ENCODE measurements at regions not wholly inside any gene's neighbourhood (a gene's known extent, or its start where the extent isn't known, plus 50 kb on each side); places are given as distances from the start of the nearest gene placed in this dataset.

DNA sequence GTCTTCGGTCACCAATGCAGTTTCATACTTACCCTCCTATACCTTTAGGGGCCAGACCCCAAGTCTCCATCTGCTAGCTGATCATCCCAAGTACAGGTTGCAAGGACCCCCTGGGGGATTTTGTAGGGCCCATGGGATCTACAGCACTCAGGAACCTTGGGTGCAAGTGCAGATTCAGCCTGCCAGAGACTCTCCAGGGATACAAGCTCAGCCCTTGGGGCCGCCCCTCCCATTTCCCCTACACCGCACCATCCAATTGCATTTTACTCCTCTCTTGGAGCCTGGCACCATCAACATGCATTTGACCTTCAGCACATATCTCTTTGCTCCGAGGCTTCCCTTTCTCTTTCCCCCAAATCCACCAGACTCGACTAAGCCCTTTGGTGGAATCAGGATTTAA, 154.7 kb upstream of the ZNF536 start:
- DNase-seq (ENCODE audit: low spot score) = no peak

DNA sequence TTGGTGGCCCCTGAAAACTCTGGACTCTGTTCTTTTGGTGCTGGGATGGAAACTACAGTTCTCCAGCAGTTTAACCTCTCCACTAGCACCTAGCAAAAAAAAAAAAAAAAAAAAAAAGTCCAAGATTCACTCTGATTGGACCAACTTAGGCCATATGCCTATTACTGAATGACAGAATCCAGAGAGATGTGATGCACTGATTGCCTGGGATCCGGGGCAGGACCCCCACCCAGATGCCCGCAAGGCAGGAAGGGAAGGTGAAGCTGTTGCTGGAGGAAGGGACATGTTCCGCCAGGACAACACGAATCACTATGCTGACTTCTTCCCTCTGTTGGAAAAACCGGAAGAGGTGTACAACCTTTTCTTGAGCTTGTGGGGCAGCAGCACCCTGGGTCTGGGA, 152.5 kb upstream of the ZNF536 start:
- no peak for DNase-seq (ENCODE audit: low spot score)

DNA sequence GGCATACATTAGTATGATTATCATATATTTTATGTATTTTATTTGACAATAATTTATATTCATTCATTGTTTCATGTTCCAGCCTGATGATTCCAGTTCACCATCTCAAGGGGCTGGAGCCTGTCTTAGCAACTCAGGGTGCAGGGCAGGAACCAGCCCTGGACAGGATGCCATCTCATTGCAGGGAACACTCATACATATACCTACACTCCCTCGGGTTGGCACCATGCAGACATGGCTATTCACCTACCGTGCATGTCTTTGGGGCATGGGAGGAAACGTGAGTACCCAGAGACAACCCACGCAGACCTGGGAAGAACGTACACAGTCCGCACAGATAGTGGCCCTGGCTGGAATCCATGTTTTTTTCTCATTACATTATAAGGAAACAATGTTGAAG, 151.0 kb upstream of the ZNF536 start:
- DNase-seq (ENCODE audit: low spot score) = no peak

DNA sequence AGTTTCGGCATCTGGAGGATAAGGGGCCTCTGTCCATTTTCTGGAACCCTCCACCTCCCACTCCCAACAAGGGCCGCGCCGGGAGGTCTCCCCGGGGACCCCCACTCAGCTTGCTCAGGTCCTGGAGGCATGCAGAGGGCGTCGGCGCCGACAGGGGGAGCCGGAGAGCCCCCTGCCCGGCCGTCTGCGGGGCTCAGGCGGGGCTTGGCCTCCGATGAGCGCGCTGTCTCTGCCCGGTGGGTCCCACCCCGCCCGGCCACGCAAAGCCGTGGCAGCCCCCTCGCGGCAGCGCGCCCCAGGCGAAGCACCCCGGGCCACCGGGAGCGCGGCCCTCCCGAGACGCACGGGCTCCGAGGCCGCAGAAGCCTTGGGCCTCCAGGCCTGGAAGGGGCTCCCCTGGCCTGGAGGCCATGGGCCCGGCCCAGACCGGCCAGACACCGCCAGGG, 149.7 kb upstream of the ZNF536 start:
- no peak for DNase-seq (ENCODE audit: low spot score)

DNA sequence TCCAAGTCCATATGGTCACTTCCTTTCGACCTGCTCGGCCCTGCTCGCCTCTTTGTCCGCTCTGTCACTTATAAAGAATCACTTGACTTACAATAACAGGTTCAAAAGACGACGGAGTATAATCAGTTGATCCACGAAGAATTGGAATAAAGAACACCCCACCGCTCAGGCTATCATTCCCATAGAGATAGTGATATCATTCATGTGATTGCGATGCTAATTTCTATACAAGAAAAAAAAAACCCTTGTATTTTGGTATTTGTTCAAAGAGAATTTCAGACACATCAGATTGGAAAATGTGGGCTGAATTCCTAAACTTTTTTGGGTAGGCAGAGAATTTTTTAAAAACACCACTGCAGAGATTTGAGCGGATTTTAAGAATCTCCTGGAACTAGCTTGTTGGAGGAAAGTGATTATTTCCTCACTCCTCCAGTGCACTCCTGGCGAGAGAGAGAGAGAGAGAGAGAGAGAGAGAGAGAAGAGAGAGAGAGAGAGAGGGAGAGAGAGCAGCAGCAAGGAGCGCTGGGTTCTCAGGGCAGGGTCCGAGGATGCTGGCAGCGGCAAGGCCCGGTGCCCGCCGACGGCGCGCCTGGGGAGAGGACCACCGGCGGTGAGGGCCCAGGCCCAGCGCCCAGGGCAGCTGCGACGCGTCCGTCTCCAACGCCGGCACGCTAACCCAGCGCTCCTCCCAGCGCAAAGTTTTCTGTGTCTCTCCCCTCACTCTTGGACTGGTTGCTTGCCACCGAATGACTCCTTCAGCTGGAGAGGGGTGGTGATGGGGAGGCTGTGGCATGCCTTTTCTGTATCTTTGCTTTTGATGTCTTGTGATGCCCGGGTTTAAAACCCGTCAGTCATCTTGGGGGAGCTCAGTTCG, 149.0 kb upstream of the ZNF536 start:
- no peak for DNase-seq (ENCODE audit: low spot score)

DNA sequence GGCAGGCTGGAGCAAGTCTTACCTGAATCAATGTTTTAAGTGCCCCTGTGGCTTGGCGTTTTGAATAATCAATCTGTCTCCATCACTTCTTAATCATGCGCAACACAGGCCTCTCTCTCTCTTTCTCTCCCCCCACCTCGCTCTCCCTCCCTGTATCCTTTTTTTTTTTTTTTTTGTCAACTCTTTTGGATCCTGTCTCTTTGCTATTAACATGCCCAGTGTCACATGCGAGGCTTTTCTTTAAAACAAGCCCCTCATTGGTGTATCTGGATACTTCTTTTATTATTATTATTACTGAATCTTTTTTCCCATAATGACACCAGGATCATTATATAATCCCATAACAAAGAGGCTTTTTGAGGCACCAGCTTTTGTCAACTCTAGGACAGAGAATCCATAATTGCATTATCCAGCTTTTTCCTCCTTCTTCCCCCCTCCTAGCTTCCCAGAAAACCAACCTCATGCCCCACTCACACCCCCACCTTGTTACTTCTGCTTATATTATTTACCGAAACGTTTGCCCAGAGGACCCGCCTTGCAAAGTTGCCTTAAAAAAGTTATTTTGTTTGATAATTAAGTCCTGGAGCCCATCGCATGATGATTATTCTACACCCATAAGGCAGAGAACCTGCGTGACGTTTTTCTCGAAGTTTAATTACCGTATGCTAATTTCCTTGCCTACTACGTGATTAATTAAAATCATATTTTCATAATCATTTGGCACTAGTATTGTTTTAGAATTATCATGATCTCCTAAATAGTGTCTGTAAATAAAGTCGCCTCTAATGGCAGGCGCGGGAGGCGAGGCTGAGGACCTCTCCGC, 148.1 kb upstream of the ZNF536 start:
- no peak for DNase-seq (ENCODE audit: low spot score)

DNA sequence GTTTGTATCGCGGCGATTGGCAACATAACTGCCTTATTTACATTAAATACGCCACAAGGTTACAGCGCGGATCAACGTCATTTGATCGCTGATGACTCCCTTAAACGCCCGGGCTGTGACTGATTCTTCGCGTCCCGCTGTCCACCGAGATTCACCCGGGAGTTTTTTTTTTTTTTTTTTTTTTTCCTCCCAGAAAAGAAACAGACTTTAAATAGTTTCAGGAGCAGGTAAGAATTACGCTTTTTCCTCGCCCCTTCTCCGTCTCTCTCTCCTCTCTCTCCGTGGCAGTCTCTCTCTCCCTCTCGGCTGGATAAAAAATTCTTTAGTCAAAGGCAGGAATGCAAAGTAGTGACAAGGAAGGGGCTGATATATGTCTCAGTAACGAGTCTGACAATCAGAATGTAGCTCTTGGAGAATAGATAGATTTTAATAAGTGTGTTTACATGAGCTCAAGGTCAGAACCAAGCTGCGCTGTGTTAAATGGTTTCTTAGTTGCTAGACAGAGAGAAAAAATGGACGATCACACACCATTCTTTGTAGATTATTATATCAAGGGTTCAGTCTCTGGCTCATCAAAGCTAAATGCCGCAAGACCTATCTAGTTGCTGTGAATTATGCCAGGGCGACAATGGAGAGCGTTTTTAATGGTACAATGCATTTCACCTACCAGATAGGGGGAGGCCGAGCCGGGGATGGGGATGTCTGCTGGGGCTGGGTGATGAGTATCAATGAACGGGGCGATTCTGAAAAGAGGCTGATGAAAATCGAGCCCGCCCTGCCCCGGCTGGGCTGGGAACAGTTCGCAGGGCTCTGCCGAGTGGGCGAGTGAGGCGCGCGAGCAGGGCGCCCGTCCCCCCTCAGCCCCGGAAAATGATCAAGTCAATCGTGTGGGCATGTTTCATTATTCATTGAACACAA, 147.2 kb upstream of the ZNF536 start:
- DNase-seq (ENCODE audit: low spot score) = no peak

DNA sequence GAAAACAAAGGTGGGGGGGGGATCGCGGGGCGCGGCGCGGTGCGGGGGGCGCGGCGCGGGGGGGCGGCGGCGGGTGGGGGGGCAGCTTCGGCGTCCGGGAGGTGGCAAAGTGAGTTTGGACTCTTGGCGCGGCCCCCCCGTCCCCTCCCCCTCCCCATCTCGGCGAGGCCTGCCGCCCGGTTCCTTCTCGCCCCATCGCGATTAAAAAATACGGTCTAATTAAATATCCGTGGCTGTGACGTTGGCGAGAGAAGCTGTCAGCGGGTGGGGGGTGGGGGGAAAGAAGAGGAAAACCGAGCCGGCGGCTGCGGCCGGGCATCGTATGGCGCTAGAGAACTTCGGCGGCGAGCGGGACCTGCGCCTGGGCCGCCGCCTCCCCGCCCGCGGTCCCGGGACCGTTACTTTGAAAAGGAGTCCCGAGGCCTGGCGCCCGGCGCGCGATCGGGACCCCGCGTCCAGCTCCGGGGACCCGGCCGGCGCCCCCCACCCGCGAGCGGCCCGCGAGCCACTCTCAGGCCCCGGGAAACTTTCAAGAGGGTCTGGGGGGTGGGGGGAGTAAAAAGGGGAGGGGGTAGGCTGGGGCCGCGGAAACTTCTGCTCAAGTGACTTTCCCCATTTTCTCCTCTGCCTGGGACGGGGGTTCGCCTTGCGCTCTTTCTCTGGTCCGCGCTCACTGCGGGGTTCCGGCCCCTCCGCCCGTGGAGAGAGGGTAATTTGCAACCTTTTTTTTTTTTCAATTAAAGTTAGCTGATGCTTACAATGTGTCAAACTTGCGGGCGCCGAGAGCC, 146.3 kb upstream of the ZNF536 start:
- DNase-seq (ENCODE audit: low spot score) = no peak

DNA sequence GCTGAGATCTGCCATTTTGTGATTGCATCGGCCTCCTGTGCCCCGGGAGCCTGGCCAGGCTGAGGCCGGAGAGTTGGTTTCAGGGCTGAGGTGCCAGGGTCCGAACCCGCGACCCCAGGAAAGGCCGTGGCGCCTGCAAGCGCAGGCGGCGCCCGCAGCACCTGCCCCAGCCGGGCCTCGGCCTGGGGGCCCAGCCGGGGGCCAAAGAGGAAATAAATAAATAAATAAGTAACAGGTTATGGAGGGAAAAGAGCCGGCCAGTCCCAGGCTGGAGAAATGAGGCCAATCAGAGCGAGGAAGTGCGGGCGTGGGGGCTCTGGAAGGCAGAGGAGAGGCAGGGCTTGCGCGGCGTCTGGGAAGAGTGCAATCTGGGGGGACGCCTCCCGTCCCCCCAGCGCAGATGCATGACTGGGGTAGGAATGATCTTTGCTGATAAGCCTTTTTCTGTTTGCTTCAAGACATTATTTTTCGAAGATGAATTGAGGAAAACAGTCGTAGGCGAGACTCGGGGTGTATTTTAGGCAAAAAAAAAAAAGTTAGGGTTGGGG, 145.6 kb upstream of the ZNF536 start:
- no peak for DNase-seq (ENCODE audit: low spot score)

DNA sequence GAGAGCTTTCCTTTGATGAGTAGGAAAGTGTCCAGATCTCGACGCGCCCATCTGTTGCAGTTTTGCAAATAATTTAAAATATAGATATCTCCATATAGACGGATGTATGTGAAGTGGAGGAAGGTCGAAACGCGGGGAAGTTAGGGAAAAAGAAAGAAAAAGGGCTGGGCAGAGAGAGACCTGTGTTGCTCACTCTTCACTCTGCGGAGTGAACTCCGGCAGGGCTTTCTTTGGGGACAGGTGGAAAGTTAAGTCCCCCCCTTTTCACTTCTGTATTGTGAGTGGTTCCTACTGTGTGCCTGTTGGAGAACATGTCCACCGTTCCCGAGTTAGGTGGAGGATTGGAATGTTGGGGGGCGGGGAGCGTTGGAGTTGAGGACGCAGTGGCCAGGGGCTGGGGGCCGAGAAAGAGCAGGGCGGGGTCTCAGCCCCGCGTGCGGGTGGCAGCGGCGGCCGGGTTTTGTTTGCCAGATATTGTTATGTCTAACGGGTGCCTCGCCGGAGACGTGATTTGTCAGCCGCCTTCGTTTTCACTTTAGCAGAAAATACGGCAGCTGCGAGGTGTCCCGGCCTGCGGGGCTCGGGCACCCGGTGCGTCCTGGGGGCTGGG, 145.1 kb upstream of the ZNF536 start:
- DNase-seq (ENCODE audit: low spot score) = no peak

DNA sequence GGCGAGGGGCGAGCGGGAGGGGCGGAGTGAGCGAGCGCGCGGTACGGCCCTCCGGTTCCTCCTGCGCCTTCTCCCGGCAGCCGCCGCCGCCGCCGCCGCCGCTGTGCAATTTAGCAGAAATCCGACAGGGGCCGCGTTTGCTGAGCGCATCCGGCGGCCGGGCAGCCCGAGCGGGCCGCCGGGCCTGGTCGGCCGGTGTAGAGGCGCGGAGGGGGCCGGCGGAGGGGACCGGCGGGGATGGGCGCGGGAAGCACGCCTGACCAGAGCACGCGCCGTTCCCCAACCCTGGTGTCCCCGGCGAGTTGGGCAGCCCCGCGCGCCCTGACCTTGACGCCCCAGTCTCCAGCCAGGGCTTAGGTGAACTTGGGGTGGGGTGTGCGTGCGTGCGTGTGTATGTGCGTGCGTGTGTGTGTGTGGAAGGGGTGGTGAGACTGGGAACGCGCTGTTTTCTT, 144.5 kb upstream of the ZNF536 start:
- DNase-seq (ENCODE audit: low spot score) = peak; percentile 34

DNA sequence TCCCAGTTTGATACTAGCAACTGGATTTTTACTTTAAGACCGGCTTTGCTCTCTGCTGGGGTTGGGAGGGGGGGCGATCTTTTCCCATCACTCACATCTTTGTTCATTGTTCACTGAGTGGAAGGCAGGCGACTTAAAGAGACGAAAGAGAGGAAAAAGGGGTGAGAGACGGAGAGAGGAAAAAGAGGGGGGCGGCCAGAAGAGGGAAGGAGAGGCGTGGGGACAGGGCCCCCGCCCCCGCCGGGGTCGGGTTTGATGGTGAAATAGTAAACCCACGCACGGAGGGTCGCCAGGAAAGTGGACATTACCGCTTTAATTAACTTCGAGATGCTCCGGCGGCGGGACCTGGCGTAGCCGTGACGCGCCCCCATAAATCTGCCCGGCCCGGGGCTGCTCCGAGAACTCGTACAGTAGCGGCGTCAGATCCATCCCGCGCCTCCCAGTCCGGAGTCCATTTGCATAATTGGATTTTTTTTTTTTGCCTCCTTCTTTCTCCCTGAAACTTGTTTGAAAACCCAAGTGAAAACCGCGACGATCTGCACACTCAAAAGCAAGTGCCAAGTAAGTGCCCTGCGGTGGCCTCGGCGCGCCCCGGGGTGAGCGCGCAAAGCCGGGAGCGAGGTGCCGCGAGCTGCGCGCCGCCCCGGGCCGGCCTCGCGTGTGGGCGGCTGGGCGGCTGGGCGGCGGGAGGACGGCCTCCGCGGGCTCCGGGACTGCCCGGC, 143.9 kb upstream of the ZNF536 start:
- no peak for DNase-seq (ENCODE audit: low spot score)

DNA sequence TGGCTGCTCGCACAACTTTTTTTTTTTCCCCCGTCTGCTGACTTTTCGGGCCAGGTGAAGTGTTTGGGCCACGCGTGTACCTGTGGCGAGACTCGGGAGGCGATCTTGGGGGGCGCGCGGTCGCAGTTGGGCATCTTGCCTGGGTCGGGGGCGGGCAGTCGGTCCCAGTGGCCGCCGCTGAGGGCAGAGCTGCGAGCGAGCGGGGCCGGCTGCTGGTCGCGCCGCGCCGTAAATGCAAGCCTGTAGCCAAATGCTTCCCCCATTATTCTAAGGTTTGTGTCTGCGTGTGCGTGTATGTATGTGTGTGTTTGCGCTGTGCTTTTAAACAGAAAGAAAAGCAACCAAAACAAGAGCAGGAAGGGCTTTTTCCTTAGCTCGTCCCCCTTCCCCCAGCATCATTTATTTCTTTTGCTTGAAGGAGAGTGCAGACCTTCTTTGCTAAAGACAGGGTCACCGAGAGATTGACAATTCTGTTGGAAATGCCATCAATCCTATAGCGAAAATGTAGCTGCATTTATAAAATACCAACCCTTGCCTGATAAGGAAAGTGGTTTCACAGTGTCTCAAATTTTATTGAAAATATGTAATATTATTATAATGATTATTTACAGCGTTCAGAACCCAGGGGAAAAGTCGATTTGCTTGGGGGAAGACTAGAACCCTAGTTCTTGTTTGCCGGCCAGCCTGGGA, 143.2 kb upstream of the ZNF536 start:
- DNase-seq (ENCODE audit: low spot score) = no peak

DNA sequence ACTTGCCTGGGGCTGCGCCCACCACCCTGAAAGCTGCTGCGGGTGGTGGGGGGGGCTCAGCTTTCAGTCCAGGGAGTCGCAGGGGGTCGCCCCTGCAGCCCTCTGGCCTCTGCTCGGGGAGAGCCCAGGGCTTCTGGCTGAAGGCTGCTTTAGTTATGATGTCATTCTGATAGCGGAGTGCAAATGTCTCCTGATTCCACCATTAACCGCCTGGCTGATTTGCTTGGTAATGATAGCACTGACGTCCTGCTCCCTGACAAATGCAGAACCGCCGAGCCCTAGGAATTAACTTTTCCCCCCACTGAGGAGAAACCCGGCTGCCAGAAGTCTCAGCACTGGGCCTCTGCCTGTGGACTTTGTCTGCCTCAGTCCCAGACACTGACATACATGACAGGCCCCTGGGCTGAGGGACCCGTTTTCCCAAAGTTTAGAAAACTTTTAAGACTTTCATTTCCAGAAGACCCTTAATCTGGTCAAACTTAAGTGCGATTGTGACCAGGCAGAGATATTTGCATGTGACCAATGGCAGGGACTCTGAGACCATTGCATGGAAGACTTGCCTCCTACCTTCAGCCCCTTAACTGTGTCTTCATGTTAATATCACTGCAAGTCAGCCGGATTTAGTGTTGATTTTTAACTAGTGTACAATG, 142.5 kb upstream of the ZNF536 start:
- DNase-seq (ENCODE audit: low spot score) = no peak

DNA sequence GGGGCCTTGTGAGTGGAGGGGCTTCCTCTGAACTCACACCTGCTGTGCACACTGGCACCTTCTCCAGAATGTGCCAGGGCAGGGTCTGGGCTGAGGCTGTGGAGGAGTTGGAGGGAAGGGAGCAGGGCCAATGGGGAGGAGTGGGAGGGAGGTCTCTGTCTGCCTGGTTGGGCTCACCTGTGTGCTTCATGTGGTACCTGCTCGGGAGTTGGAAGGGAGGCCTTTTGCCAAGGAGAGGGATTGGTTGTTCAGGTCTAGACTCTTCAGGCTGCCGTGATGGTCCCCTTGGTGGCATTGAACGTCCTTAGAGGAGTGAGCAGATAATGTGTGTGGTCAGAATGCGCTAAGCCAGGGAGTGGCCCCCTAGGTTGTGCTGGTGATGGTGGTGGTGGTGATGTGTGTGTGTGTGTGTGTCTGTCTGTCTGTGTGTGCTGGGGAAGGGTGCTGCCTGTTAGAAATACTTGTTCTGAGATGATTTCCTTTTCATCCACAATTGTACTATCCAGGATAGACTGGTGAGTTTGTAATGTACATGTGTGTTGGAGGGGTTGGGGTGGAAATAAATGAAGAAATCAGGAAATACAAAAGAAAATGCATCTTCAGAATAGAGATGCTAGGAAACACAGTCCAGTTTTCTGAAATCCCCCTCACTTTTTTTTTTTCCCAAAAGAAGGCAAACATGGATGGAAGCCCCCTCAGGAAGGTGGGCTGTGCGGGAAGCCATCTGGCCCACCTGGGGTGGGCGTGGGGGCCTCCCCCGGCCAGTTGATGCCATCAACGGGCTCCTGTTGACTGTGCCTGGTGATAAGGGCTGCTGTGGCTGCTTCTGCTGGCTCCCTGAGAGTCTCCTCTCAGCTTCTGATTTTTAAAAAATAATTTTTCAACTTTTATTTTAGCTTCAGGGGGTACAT, 140.5 kb upstream of the ZNF536 start:
- DNase-seq (ENCODE audit: low spot score) = no peak

DNA sequence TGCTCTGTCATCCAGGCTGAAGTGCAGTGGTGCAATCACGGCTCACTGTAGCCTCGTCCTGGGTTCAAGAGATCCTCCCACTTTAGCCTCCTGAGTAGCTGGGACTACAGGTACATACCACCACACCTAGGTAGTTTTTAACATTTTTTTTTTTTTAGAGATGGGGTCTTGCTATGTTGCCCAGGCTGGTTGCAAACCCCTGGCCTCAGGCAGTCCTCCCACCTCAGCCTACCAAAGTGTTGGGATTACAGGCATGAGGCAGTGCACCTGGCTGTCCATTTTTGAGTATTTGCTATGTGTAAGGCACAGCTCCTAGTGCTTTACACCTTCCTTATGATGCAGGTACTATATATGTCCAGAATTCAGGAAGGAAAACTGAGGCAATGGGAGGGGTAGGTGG, 138.8 kb upstream of the ZNF536 start:
- no peak for DNase-seq (ENCODE audit: low spot score)

DNA sequence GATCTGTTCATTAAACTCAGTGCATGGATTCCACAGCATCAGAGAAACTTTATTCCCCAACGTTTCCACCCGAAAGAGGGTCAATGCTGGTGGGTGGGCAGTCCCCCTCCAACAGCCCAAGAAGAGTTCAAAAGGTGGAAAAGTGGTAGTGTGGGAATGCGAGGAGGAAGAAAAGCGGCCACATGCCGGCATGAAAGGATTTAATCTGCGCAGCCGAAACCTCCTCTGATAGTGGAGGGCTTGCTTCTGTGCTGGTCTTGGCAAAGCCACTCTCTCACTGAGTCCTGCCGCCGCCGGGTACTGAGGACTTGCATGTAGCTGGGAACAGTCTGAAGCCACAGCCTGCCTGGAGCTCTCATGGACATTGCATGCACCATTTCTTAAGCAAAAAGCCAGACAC, 136.2 kb upstream of the ZNF536 start:
- no peak for DNase-seq (ENCODE audit: low spot score)

DNA sequence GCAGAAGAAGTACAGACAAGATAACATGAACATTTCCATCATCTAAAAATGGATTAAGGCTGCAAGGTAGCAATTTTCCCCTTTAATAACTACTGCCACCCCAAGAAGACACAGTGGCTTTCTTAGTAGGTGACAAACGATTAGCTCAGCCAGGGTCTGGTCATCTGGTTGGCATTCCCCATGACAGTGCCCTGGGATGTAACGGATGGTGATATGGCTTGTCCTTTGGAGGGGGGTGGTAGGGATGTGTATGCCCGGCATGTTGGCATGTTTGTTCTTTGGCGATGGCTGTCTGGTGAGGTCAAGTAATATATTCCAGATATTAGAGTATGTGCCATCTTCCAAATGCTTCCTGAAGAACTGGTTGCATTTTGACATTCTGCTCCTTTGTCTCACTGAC, 135.6 kb upstream of the ZNF536 start:
- DNase-seq (ENCODE audit: low spot score) = no peak
